Chondrocyte (in vitro differentiated cells): ENCODE measurements at regions not wholly inside any gene's neighbourhood (a gene's known extent, or its start where the extent isn't known, plus 50 kb on each side); places are given as distances from the start of the nearest gene placed in this dataset.
"Not testable (repeated sequence)": the region's sequence is repeated elsewhere in the genome, so short reads cannot be mapped to it uniquely, and the experiment has no call there.

Experiments used
- DNase-seq: peaks from one replicate; pipeline ENCODE4 v3.0.0; 2021; ENCODE audit warnings: mixed read lengths, low spot score
- H3K27ac Mint-ChIP-seq: one replicate; pipeline ENCODE4 v1.8.0; 2021; ENCODE audit warnings: mild to moderate bottlenecking, moderate library complexity, mixed read lengths; ENCODE audit not compliant: unreplicated experiment
- H3K27me3 Mint-ChIP-seq: 2 replicates; pipeline ENCODE4 v1.8.0; 2021; ENCODE audit warnings: low read depth, mixed read lengths
- H3K36me3 Mint-ChIP-seq: 2 replicates; pipeline ENCODE4 v1.8.0; 2021; ENCODE audit warnings: low read depth, mixed read lengths
- H3K4me1 Mint-ChIP-seq: 2 replicates; pipeline ENCODE4 v1.8.0; 2021; ENCODE audit warnings: low read depth, mild to moderate bottlenecking, mixed read lengths
- H3K4me3 Mint-ChIP-seq: one replicate; pipeline ENCODE4 v1.8.0; 2021; ENCODE audit warnings: mild to moderate bottlenecking, moderate library complexity, mixed read lengths; ENCODE audit not compliant: unreplicated experiment
- H3K9me3 Mint-ChIP-seq: 2 replicates; pipeline ENCODE4 v1.8.0; 2021; ENCODE audit warnings: low read depth, mixed read lengths
- CTCF ChIP-seq: fragments of 200-600 bp; sonication (generic); IDR thresholded peaks from 2 replicates; pipeline ENCODE4 v1.5.0; 2021; ENCODE audit warnings: antibody characterized with exemption, mild to moderate bottlenecking, moderate library complexity

DNA sequence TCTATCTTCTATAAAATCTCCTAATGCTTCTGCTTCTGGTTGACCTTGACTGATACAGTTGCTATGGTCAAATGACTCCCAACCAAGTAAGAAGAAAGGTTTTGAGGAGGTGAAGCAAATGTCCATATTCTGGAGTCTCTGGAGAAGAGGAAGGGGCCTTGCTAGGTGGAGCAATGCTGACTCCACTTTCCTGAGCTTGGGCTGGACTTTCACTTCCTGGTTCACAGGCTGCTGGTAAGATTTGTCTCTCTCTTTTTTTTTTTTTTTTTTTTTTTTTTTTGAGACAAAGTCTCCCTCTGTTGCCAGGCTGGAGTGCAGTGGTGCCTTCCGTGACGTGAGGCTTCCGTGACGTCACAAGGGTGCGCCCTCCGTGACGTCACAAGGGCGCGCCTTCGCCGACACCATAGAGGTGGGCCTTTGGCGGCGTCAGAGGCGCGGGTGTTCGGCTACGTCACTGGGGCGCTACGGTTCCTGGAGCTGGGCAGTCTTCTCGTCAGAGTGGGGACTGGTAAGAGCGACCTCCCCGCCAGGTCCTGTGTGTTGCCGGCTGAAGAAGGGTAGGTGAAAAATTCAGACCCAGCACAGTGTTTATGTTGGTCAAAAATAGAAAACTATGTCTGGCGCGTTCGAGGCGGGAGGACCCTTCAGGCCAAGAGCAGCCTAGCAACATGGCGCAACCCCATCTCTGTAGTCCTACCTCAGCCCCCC is 93.7 kb upstream of the METTL14 start:
- peaks cover 15% of the 10 kb centered on the region for H3K27me3 Mint-ChIP-seq

DNA sequence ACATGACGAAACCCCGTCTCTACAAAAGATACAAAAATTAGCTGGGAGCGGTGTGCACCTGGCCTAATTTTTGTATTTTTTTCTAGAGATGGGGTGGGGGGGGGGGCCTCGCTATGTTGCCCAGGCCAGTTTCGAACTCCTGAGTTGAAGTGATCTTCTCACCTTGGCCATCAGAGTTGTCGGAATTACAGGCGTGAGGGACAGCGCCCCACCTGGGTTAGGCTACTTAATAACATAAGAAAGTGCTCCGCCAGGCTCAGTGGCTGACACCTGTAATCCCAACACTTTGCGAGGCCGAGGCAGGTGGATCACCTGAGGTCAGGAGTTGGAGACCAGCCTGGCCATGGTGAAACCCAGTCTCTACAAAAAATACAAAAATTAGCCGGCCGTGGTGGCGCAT is 92.9 kb upstream of the METTL14 start:
- not testable (repeated sequence) for H3K27ac Mint-ChIP-seq, H3K9me3 Mint-ChIP-seq, DNase-seq, H3K4me1 Mint-ChIP-seq, H3K4me3 Mint-ChIP-seq, H3K36me3 Mint-ChIP-seq
- H3K27me3 Mint-ChIP-seq, result peaks cover 11% of the 10 kb centered on the region

More for the DNA sequence above, 93.7 kb upstream of the METTL14 start:
- not testable (repeated sequence) for H3K9me3 Mint-ChIP-seq, H3K4me1 Mint-ChIP-seq, H3K36me3 Mint-ChIP-seq
- H3K4me3 Mint-ChIP-seq, result peak overlapping the region; percentile 97
- TF ChIP-seq CTCF, result peak; percentile 45
- H3K27ac Mint-ChIP-seq, result peak overlapping the region; percentile 99
- DNase-seq, result peak; percentile 94

- not testable (repeated sequence) for H3K27me3 Mint-ChIP-seq, H3K4me3 Mint-ChIP-seq, H3K36me3 Mint-ChIP-seq, H3K9me3 Mint-ChIP-seq, H3K4me1 Mint-ChIP-seq, DNase-seq, H3K27ac Mint-ChIP-seq
Observed at GRCh38 chr4:118595883-118596282, 89.3 kb upstream of the METTL14 start.

GRCh38 chr4:118625097-118625496 is 60.1 kb upstream of the METTL14 start:
- not testable (repeated sequence) for H3K36me3 Mint-ChIP-seq, H3K9me3 Mint-ChIP-seq, DNase-seq, H3K27ac Mint-ChIP-seq, H3K4me3 Mint-ChIP-seq, H3K4me1 Mint-ChIP-seq, H3K27me3 Mint-ChIP-seq

DNA sequence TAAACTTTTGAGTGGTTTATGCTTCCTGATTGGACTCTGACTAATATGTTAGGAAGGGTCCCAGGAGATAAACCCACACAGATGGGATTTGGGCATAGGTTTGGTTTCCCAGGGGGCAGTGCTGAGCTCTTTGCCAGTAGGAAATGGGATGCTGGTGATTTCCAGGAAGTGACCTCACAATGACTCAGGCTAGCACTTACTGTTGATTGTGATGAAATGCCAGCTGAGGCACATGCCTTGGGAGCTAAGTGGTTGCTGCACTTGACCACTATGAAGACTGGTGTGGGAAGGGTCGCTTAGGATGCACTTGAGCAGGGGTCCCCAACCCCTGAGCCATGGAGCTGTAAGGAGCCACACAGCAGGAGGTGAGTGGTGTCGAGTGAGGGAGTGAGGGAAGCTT is 55.5 kb upstream of the METTL14 start:
- H3K27ac Mint-ChIP-seq, H3K4me3 Mint-ChIP-seq, DNase-seq, H3K9me3 Mint-ChIP-seq, H3K4me1 Mint-ChIP-seq, H3K27me3 Mint-ChIP-seq: not testable (repeated sequence)
- H3K36me3 Mint-ChIP-seq, result peaks cover 16% of the 10 kb centered on the region
- TF ChIP-seq CTCF, result peak; percentile 49

DNA sequence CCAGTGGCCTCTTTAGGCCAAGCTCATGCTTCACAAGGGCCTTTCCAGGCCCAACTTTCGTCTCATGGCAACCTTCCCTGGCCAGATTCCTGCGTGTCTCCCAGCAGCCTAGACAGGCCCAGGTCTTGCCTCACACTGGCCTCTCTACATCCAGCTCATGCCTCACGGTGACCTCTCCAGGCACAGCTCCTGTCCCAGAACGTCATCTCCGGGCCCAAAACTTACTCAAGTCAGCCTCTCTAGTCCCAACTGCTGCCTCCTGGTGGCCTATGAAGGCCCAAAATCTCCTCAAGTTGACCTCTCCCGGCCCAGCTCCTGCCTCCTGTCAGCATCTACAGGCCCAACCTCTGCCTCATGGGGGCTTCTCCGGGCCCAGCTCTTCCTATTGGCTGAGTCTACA is 54.3 kb upstream of the METTL14 start:
- not testable (repeated sequence) for H3K27me3 Mint-ChIP-seq, H3K9me3 Mint-ChIP-seq, H3K27ac Mint-ChIP-seq, H3K4me1 Mint-ChIP-seq, DNase-seq, H3K4me3 Mint-ChIP-seq
- peaks cover 16% of the 10 kb centered on the region for H3K36me3 Mint-ChIP-seq
- peak; percentile 14 for TF ChIP-seq CTCF

GRCh38 chr4:118631321-118632050 is 53.7 kb upstream of the METTL14 start:
- H3K9me3 Mint-ChIP-seq, H3K4me1 Mint-ChIP-seq, DNase-seq, H3K27me3 Mint-ChIP-seq, H3K27ac Mint-ChIP-seq, H3K4me3 Mint-ChIP-seq: not testable (repeated sequence)
- peaks cover 16% of the 10 kb centered on the region for H3K36me3 Mint-ChIP-seq

DNA sequence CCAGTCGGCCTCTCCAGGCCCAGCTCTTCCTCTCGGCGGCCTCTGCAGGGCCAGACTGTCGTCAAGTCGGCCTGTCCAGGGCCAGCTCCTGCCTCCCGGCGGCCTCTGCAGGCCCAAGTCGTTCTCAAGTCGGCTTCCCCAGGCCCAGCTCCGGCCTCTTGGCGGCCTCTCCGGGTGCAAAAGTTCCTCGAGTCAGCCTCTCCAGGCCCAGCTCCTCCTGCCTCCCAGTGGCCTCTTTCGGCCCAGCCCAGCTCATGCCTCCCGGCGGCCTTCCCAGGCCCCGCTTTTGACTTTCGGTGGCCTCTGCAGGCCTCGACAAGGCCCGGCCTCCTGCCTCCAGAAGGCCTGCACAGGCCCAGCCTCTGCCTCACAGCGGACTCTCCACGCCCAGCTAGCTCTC is 51.7 kb upstream of the METTL14 start:
- not testable (repeated sequence) for H3K27ac Mint-ChIP-seq, DNase-seq, H3K27me3 Mint-ChIP-seq, H3K4me3 Mint-ChIP-seq, H3K9me3 Mint-ChIP-seq, H3K4me1 Mint-ChIP-seq
- H3K36me3 Mint-ChIP-seq, result peaks cover 16% of the 10 kb centered on the region

DNA sequence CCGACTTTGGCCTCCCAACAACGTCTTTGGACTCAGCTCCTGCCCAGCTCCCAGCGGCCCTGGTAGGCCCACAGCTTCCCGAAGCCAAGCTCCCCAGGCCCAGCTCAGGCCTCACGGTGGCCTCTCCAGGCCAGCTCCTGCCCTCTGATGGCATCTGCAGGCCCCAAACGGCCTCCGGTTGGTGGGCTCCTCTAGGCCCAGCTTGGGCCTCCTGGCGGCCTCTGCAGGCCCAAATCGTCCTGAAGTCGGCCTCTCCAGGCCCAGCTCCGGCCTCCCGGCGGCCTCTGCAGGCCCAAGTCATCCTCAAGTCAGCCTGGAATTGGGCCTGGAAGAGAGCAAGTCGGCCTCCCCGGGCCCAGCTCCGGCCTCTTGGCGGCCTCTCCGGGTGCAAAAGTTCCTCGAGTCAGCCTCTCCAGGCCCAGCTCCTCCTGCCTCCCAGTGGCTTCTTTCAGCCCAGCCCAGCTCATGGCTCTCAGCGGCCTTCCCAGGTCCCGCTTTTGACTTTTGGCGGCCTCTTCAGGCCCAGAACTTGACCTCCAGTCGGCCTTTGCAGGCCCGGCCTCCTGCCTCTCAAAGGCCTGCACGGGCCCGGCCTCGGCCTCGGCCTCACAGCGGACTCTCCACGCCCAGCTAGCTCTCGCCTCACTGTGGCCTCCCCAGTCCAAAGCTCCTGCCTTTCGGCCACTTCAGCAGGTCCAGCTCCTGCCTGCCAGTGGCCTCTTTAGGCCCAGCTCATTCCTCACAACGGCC is 50.9 kb upstream of the METTL14 start:
- not testable (repeated sequence) for H3K4me1 Mint-ChIP-seq, H3K4me3 Mint-ChIP-seq, H3K27me3 Mint-ChIP-seq, H3K27ac Mint-ChIP-seq, DNase-seq, H3K9me3 Mint-ChIP-seq
- H3K36me3 Mint-ChIP-seq, result peaks cover 12% of the 10 kb centered on the region
